IMR-90 (cell line): ENCODE measurements at regions not wholly inside any gene's neighbourhood (a gene's known extent, or its start where the extent isn't known, plus 50 kb on each side); places are given as distances from the start of the nearest gene placed in this dataset.
A peak's percentile ranks its signal among the peaks of the same experiment; 100 is the strongest.

ENCODE experiments used
- ATAC-seq: fragments of 200-7000 bp; cut with Tn5 transposase; 2 replicates; pipeline ENCODE4 v1.9.1; 2020; ENCODE audit warnings: low read depth, mild to moderate bottlenecking, moderate library complexity
- BruUV-seq: library from RNA; stranded (reverse); fragments of 400-500 nt; replicated peaks from 2 replicates; lab custom pipeline; 2021; lab: Mats Ljungman, UMichigan
- CTCF ChIA-PET: fragments of 300-600 bp; formaldehyde crosslinking; extraction: SDS; loops from one replicate; lab custom pipeline; 2021; ENCODE audit warnings: antibody characterized with exemption; lab: Yijun Ruan, JAX
- POLR2A ChIA-PET: fragments of 300-600 bp; sonication (Branson Sonifier 250); formaldehyde crosslinking; loops from one replicate; lab custom pipeline; 2022; ENCODE audit warnings: antibody characterized with exemption; ENCODE audit not compliant: unreplicated experiment; lab: Charles Lee
- DNase-seq: peaks from one replicate; pipeline ENCODE4 v3.0.0; 2013
- H2AFZ ChIP-seq: replicated peaks from 2 replicates; pipeline ENCODE3; 2013; ENCODE audit warnings: low read length, mild to moderate bottlenecking; ENCODE audit not compliant: poor library complexity
- H2AK5ac ChIP-seq: 2 replicates; pipeline ENCODE4 v1.6.1; 2013; ENCODE audit warnings: low read depth, low read length, inconsistent platforms
- H2AK9ac ChIP-seq: replicated peaks from 2 replicates; pipeline ENCODE3; 2013; ENCODE audit warnings: mild to moderate bottlenecking, low read depth, low read length, moderate library complexity; ENCODE audit not compliant: poor library complexity
- H2BK120ac ChIP-seq: 2 replicates; pipeline ENCODE4 v1.6.1; 2013; ENCODE audit warnings: low read depth, low read length, inconsistent platforms
- H2BK15ac ChIP-seq: 3 replicates; pipeline ENCODE4 v1.6.1; 2013; ENCODE audit warnings: low read depth, low read length, inconsistent platforms
- H2BK20ac ChIP-seq: 2 replicates; pipeline ENCODE4 v1.6.1; 2013; ENCODE audit warnings: low read depth, mild to moderate bottlenecking, inconsistent platforms, low read length, moderate library complexity
- H2BK5ac ChIP-seq: 2 replicates; pipeline ENCODE4 v1.6.1; 2013; ENCODE audit warnings: mild to moderate bottlenecking, low read depth, low read length, inconsistent platforms; ENCODE audit not compliant: poor library complexity, severe bottlenecking
- H3K14ac ChIP-seq: replicated peaks from 2 replicates; pipeline ENCODE4 v1.6.1; 2013; ENCODE audit warnings: low read depth, low read length, inconsistent platforms
- H3K18ac ChIP-seq: 2 replicates; pipeline ENCODE4 v1.6.1; 2013; ENCODE audit warnings: low read depth, low read length, control low read depth
- H3K23ac ChIP-seq: 2 replicates; pipeline ENCODE4 v1.6.1; 2013; ENCODE audit warnings: low read depth, low read length, inconsistent platforms
- H3K27ac ChIP-seq: 2 replicates; pipeline ENCODE4 v1.5.1; 2013; ENCODE audit warnings: mild to moderate bottlenecking, control low read depth, low read length; ENCODE audit not compliant: insufficient read depth
- H3K27me3 ChIP-seq: 2 replicates; pipeline ENCODE4 v1.6.1; 2013; ENCODE audit warnings: low read length; ENCODE audit not compliant: control insufficient read depth, insufficient read depth
- H3K36me3 ChIP-seq: 2 replicates; pipeline ENCODE4 v1.6.1; 2013; ENCODE audit warnings: low read length, mixed read lengths; ENCODE audit not compliant: control insufficient read depth, insufficient read depth
- H3K4ac ChIP-seq: 2 replicates; pipeline ENCODE4 v1.6.1; 2013; ENCODE audit warnings: low read depth, low read length, inconsistent platforms
- H3K4me1 ChIP-seq: 2 replicates; pipeline ENCODE4 v1.6.1; 2013; ENCODE audit warnings: low read length, mixed read lengths; ENCODE audit not compliant: control insufficient read depth, insufficient read depth
- H3K4me2 ChIP-seq: 2 replicates; pipeline ENCODE4 v1.6.1; 2013; ENCODE audit warnings: low read depth, mild to moderate bottlenecking, control low read depth, low read length, moderate library complexity
- H3K4me3 ChIP-seq: 2 replicates; pipeline ENCODE4 v1.5.1; 2013; ENCODE audit warnings: low read depth, mild to moderate bottlenecking, control low read depth, low read length, moderate library complexity; ENCODE audit not compliant: insufficient read depth
- H3K56ac ChIP-seq: 2 replicates; pipeline ENCODE4 v1.6.1; 2013; ENCODE audit warnings: low read length, inconsistent platforms; ENCODE audit not compliant: insufficient read depth; ENCODE audit errors: extremely low read depth
- H3K79me1 ChIP-seq, 2 experiments: 2 replicates each; pipeline ENCODE4 v1.6.1; 2013; ENCODE audit warnings: low read length in 2 of 2, inconsistent platforms in 1 of 2, low read depth in 1 of 2
- H3K9ac ChIP-seq: 2 replicates; pipeline ENCODE4 v1.6.1; 2013; ENCODE audit warnings: low read depth, low read length, control low read depth
- H3K9me1 ChIP-seq: 2 replicates; pipeline ENCODE4 v1.6.1; 2013; ENCODE audit warnings: low read length, inconsistent platforms; ENCODE audit not compliant: insufficient read depth
- H3K9me3 ChIP-seq: 2 replicates; pipeline ENCODE4 v1.6.1; 2013; ENCODE audit warnings: low read length; ENCODE audit not compliant: control insufficient read depth, insufficient read depth
- H4K20me1 ChIP-seq: 2 replicates; pipeline ENCODE4 v1.6.1; 2013; ENCODE audit warnings: low read length, inconsistent platforms; ENCODE audit not compliant: insufficient read depth
- H4K5ac ChIP-seq: 2 replicates; pipeline ENCODE4 v1.6.1; 2013; ENCODE audit warnings: mild to moderate bottlenecking, low read depth, low read length, control low read depth
- H4K8ac ChIP-seq, 2 experiments: 2 replicates each; pipeline ENCODE4 v1.6.1; 2013; ENCODE audit warnings: low read depth in 2 of 2, low read length in 2 of 2, control low read depth in 1 of 2, inconsistent platforms in 1 of 2
- H4K91ac ChIP-seq: 2 replicates; pipeline ENCODE4 v1.6.1; 2013; ENCODE audit warnings: low read depth, low read length, inconsistent platforms; ENCODE audit not compliant: insufficient read depth
- CEBPB ChIP-seq: IDR thresholded peaks from 2 replicates; pipeline ENCODE4 v1.6.1; 2012; ENCODE audit warnings: low read depth, low read length, improper control_type of control experiment
- WGBS, 2 experiments: methylation state at CpG; one replicate each; pipeline versions ENCODE4 v1.1.5 to v1.1.7; 2013; ENCODE audit warnings: missing lambda C conversion rate in 2 of 2; ENCODE audit not compliant: insufficient read length in 1 of 2; ENCODE audit errors: extremely low coverage in 2 of 2; 5-methylcytosine and 5-hydroxymethylcytosine counted together
- dilution Hi-C: fragments of 300-500 bp; cut with HindIII; formaldehyde crosslinking; loops from one replicate; pipeline ENCODE4 v1.14.3; 2018; ENCODE audit warnings: low sequenced_read_pairs; ENCODE audit not compliant: unreplicated experiment
- in situ Hi-C: fragments of 300-500 bp; cut with MboI; formaldehyde crosslinking; loops from 3 replicates; pipeline ENCODE4 v1.14.3; 2019; ENCODE audit warnings: low sequenced_read_pairs, inconsistent platforms, mixed read lengths
- intact Hi-C: fragments of 100-400 bp; cut with micrococcal nuclease; formaldehyde crosslinking; loops from 2 replicates; pipeline ENCODE4 v1.10.0; 2022
- TF ChIP-seq, protein P1 (sequence below): fragments of 150-350 bp; IDR thresholded peaks from 2 replicates; pipeline ENCODE4 v1.6.1; 2016; ENCODE audit warnings: low read depth, mild to moderate bottlenecking, low read length, moderate library complexity, borderline replicate concordance

DNA sequence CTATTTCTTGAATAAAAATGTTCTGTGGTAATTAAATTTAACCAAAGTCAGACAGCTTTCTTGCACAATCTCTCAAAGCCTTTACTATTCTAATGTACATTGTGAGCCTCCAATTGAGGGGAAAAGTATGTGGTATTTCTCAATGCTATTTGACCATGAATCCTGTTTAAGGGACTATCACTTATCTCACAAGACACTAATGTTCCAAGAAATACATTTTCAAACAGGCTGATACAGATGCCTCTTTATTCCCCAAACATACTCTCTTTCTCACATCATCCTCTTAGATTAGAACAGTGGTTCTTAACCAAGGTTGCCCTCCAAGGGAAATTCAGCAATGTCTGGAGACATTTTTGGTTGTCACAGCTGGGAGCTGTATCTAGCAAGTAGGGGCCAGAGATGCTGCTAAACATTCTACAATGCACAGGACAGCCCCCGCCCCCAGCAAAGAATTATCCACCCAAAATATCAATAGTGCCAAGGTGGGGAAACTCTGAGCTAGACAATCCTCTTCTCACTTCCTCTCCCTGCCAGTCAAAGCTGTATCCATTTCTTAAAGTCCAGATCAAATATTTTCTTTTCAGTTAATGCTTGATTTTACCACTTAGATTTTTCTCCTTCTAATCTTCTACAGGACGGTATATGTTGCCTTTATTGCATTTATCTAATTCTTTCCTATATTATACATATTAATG, 129.2 kb upstream of the TRIM2 start:
- H3K27ac ChIP-seq: no peak overlapping the region
- H3K9ac ChIP-seq: no peak overlapping the region
- TF ChIP-seq CEBPB: 0 out of 2 replicates have a peak, but pooled peaks have one; percentile 21
- TF ChIP-seq, protein P1, sequence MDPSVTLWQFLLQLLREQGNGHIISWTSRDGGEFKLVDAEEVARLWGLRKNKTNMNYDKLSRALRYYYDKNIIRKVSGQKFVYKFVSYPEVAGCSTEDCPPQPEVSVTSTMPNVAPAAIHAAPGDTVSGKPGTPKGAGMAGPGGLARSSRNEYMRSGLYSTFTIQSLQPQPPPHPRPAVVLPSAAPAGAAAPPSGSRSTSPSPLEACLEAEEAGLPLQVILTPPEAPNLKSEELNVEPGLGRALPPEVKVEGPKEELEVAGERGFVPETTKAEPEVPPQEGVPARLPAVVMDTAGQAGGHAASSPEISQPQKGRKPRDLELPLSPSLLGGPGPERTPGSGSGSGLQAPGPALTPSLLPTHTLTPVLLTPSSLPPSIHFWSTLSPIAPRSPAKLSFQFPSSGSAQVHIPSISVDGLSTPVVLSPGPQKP: no peak
- no peak overlapping the region for H3K4me2 ChIP-seq
- H2BK5ac ChIP-seq: no peak overlapping the region
- POLR2A ChIA-PET: no interaction called here
- no CpG with 5 or more reads among the region's 2 CpGs for WGBS, 2 experiments
- no peak overlapping the region for H2AK5ac ChIP-seq
- no peak overlapping the region for H3K23ac ChIP-seq
- H3K27me3 ChIP-seq: peaks cover 20% of the 10 kb centered on the region
- dilution Hi-C loops (no loop called here), in situ Hi-C loops (no loop called here), intact Hi-C loops (loop anchor here (5.0 kb wide), 1 partner anchor 133 kb away; no protein-coding TSS in a partner anchor)
- no peaks in the 10 kb centered on the region for H3K9me1 ChIP-seq
- no peak overlapping the region for H3K18ac ChIP-seq
- no peak overlapping the region for H4K91ac ChIP-seq
- no peak overlapping the region for H2AK9ac ChIP-seq
- no peak overlapping the region for H2BK120ac ChIP-seq
- CTCF ChIA-PET: interaction anchor here (1.0 to 2.3 kb wide), 3 partner anchors 10 to 147 kb away, joined by 3 to 10 read pairs (median 3); no protein-coding TSS in a partner anchor
- DNase-seq (no peak), ATAC-seq (no peak)
- H4K5ac ChIP-seq: no peak overlapping the region
- H2BK15ac ChIP-seq: no peak overlapping the region
- H3K4me1 ChIP-seq: no peaks in the 10 kb centered on the region
- H3K4me3 ChIP-seq: no peak overlapping the region
- H3K79me1 ChIP-seq: no peaks in the 10 kb centered on the region
- H3K56ac ChIP-seq: no peak overlapping the region
- H4K8ac ChIP-seq: no peak overlapping the region
- no peak overlapping the region for H2AFZ ChIP-seq
- no peaks in the 10 kb centered on the region for H3K36me3 ChIP-seq
- no peak overlapping the region for H2BK20ac ChIP-seq
- H3K4ac ChIP-seq: no peak overlapping the region
- H3K9me3 ChIP-seq: no peaks in the 10 kb centered on the region
- H4K20me1 ChIP-seq: no peaks in the 10 kb centered on the region
- BruUV-seq: no TSS peak
- no peak overlapping the region for H3K14ac ChIP-seq
